Stimulated activated naive CD8-positive, alpha-beta T cell treated with anti-CD3 and anti-CD28 coated beads, Interleukin-15, Interleukin-2, amounts not matched to agents 100 U/mL and 50 U/mL, for 24 hours (primary cell): ENCODE measurements at regions not wholly inside any gene's neighbourhood (a gene's known extent, or its start where the extent isn't known, plus 50 kb on each side); places are given as distances from the start of the nearest gene placed in this dataset.
"Not testable (repeated sequence)": the region's sequence is repeated elsewhere in the genome, so short reads cannot be mapped to it uniquely, and the experiment has no call there.

Source experiments
- ATAC-seq: fragments of 150-1000 bp; cut with Tn5 transposase; one replicate; pipeline ENCODE4 v1.10.0; 2021
- DNase-seq: peaks from one replicate; pipeline ENCODE4 v3.0.0; 2021

DNA sequence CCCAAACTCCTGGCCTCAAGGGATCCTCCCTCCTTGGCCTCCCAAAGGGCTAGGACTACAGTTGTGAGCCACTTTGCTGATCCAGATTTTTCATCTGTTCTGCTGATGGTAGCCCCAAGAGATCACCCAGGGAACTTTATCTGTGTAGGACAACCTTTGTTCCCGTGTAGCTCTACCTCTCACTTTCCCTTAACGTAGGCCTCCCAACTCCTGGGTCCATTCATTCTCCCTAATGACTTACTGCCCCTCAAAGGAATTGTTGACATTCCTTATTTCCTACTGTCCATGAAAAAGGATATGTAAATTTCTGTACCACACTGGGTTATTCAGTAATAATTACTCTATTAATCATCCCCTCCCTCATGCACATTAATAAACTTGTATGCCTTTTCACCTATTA lies 51.0 kb upstream of the PHF24 start:
- DNase-seq (no peak), ATAC-seq (no peak)

- DNase-seq (peak; percentile 79), ATAC-seq (peak; percentile 99)
Observed at GRCh38 chr9:34899535-34900158, 58.4 kb upstream of the PHF24 start.

- ATAC-seq = no peak
- DNase-seq = no peak
Observed at GRCh38 chr9:34898846-34899245, 59.2 kb upstream of the PHF24 start.

GRCh38 chr9:34896112-34896511 lies 62.0 kb upstream of the PHF24 start:
- no peak for ATAC-seq
- DNase-seq = no peak

- DNase-seq (no peak), ATAC-seq (no peak)
Observed at GRCh38 chr9:34892886-34893285, 65.2 kb upstream of the PHF24 start.

DNA sequence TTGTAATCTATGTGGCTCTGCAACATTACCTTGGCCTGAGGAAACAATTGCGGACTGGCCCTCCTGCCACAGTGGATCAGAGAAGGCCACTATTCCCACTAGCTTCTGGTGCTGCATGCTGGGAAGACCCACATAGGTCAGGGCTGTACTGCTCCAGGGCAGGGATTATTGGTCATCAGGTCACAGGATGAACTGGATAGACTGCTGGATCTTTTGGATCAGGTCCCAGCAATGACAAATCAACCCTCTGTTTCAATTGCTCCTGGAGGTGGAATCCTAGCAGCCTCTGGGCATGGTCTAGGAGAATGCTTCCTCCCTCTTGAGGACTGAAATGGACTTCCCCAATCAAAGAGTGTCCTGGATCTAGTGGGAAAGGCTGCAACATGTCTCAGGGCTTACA lies 66.7 kb upstream of the PHF24 start:
- ATAC-seq = no peak
- no peak for DNase-seq

GRCh38 chr9:34887841-34888240 lies 70.2 kb upstream of the PHF24 start:
- DNase-seq (no peak), ATAC-seq (no peak)

- ATAC-seq (peak; percentile 97), DNase-seq (peak; percentile 31)
Observed at GRCh38 chr9:34884747-34885189, 73.3 kb upstream of the PHF24 start.

DNA sequence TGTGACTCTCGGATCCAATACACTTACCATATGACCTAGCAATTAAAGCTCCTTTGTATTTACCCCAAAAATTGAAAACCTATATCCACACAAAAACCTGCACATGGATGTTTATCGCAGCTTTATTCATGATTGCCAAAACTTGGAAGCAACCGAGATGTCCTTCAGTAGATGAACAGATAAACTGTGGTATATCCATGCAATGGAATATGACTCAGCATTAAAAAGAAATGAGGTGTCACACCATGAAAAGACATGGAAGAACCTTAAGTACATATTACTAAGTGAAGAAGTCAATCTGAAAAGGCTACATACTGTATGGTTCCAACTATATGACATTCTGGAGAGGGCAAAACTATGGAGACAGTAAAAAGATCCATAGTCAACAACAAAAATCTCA lies 82.0 kb upstream of the PHF24 start:
- ATAC-seq = no peak
- no peak for DNase-seq

GRCh38 chr9:34869390-34869789 lies 88.7 kb upstream of the PHF24 start:
- ATAC-seq = no peak
- DNase-seq = no peak

DNA sequence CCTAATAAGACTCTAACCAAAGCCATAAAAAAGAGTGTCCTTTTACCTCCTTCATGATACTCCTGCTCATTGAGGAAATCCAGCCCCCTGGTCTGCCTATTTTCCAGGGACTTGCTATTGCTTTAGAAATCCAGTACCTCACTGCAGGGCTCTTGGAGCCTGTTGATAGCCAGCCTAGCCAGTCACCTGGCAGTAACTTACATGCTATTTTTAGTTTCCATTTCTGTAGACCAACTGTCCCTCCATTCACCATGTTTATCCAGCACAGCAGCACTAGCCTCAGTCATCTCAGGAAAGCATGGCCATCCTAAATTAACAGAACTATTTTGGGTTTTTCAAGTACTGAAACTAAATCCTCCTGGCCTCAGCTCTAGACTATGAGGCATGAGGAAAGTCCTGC lies 91.5 kb upstream of the PHF24 start:
- no peak for DNase-seq
- ATAC-seq = no peak

- ATAC-seq (no peak), DNase-seq (no peak)
Observed at GRCh38 chr9:34863426-34863825, 94.7 kb upstream of the PHF24 start.

DNA sequence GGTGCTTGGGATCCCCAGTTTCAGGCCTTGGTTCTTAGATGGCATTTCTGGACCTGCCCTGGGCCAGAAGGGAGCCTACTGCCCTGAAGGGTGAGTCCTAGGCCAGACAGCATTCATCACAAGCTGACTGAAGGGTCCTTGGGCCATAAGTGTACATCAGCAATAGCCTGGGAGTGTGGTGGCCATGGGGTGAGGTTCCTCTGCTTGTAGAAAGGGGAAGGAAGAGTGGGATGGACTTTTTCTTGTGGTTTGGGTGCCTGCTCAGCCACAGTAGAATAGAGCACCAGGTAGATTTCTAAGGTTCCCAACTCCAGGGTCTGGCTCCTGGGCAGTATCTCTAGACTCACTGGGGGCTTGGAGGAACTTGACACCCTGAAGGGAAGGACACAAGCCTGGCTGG lies 95.2 kb upstream of the PHF24 start:
- ATAC-seq (no peak), DNase-seq (no peak)

DNA sequence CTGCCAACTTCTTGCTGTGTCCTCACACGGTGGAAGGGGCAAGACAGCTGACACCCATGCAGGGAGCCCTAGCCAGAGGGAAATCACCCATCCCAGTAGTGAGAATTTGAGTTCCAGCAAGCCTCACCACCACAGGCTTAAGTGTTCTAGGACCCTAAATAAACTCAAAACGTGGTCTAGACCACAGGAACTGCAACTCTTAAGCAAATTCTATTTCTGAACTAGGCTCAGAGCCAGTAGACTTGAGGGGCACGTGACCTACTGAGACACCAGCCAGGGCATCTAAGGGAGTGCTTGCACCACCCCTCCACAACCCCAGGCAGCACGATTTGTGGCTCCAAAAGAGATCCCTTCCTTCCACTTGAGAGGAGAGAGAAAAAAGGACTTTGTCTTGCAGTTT lies 96.0 kb upstream of the PHF24 start:
- no peak for DNase-seq
- no peak for ATAC-seq

GRCh38 chr9:34855016-34855415 lies 103.1 kb upstream of the PHF24 start:
- DNase-seq, ATAC-seq: not testable (repeated sequence)

GRCh38 chr9:34830068-34830467 lies 120.1 kb upstream of the CCL21 start:
- DNase-seq (no peak), ATAC-seq (no peak)

DNA sequence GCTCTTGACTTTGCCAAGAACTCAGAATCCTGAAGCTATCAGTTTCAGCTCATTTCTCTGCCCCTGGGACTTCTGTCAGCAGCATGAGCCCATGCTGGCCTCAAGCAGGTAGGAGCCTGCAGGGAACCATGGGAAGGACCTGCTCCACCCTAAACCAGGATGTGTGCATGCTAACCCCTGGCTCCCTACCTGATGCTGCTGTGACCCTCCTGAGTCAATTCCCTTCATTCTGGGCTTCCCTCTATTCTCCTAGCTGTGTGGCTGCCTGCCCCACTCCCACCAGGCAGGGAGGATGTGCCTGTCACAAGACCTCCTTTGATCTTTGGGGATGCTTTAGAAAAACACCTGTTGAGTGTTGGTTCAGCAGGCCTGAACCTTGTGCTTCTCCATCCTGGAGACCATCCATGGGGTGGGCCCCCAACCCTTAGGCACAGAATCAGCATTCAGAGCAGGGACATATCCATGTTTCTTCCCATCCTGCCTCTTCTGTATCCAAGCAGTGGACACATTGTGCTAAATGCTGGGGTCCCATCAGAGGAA lies 117.1 kb upstream of the CCL21 start:
- DNase-seq (no peak), ATAC-seq (no peak)

- ATAC-seq (no peak), DNase-seq (no peak)
Observed at GRCh38 chr9:34825775-34826174, 115.8 kb upstream of the CCL21 start.

- ATAC-seq = no peak
- no peak for DNase-seq
Observed at GRCh38 chr9:34823778-34824177, 113.8 kb upstream of the CCL21 start.

DNA sequence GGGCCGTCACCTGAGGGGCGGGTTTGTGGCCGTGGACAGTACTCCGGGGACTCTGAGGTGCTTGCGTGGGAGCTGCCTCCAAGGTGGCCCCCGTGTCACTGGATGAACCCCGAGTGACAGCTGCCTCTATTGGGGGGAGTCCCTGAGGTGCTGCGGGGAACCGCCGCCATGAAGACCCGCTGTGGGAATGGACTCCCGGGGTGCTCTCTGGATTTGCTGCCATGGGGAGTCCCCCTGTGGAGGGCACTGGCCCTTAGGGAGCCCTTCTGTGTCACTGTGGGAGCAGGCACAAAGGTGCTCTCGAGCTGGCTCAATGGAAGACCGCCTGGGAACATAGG lies 100.2 kb upstream of the CCL21 start:
- DNase-seq = no peak
- no peak for ATAC-seq

GRCh38 chr9:34809504-34810186 lies 99.7 kb upstream of the CCL21 start:
- no peak for ATAC-seq

GRCh38 chr9:34802916-34803315 lies 93.0 kb upstream of the CCL21 start:
- DNase-seq = no peak
- ATAC-seq = no peak

More at GRCh38 chr9:34809504-34810186, 99.7 kb upstream of the CCL21 start:
- DNase-seq = no peak

DNA sequence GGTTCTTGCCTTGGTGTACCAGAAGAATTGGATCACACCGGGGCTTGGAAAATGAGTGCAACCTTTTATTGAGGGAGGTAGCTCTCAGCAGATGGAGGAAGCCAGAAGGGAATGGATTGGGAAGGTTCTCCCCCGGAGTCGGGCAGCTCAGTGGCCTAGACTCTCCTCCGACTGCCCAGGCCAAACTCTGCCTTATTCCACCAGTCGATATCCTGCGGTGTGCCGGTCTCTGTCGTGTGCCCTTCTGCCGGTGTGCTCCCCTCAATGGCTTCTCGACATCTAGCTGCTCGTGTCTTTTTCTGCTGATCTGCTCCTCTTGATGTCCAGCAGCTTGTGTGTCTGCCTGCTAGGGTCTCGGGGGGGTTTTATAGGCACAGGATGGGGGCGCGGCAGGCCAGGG lies 87.4 kb upstream of the CCL21 start:
- no peak for ATAC-seq
- DNase-seq = no peak

DNA sequence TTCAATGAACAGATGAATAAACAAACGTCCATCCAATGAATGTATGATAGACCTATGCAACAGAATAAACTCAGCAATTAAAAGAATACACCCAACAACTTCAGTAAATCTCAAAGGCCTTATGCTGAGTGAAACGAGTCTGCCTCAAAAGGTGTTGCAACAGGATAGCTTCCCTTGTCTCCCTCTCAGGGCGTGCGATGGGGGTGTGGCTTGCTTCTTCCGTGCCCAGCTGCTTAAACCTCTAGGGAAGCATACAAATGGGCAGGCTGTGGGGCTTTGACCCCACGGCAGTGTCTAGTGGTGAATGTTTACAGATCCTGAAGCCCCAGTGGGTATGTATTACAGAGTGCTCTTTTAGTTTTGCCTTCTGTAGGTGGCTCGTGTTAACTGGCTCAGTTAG lies 87.0 kb upstream of the CCL21 start:
- no peak for ATAC-seq
- DNase-seq = no peak
